ENCODE measurements at regions not wholly inside any gene's neighbourhood (a gene's known extent, or its start where the extent isn't known, plus 50 kb on each side); places are given as distances from the start of the nearest gene placed in this dataset.

DNA sequence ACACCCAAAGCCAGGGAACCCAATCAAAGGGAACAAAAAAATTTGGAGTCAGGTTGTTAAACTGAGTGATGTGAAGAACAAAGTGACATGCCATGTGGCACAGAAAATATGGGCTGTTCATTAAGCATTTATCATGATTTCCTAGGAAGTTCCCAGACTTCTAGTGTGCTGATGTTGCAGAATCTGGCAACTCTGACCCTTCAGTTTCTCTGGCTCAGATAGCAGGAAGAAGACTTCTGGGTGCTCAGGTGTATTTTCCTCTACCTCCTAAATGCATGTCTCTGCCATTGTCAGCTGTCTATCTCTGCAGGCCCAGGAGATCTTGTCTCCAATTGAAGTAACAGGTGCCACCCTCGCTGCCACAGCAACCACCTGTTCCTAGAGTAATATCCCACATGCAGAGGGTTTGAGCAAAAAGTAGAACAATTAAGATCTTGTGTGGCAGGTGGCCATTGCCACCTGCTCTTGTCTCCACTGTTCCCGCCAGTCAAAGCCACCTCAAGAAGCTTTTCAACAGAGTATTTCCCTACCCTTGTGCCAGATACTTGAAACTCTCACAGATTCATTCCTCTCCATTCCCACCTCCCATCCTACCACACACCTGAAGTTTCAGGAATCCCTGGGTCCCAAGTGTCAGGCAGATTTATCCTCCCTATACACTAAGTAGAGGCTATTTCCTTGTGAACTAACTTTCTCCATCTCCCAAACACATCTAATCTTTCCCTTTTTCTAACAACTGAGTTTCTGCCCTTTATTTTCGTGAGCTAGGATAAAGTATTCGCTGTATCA is 533.7 kb upstream of the CHAC2 start:
- Mint-ChIP-seq H3K27me3 (peaks cover 5% of the 10 kb centered on the region), H3K9me3 (ENCODE audit: low read depth) (no peaks in the 10 kb centered on the region), H3K4me3 (no peak overlapping the region), H3K36me3 (ENCODE audit: low read depth) (no peaks in the 10 kb centered on the region), H3K27ac (no peak overlapping the region), H3K4me1 (no peaks in the 10 kb centered on the region)
- ChIA-PET CTCF (no interaction called here), POLR2A (no interaction called here)
- ATAC-seq (no peak), DNase-seq (no peak)
- intact Hi-C loops (cut with DNase I, micrococcal nuclease), result no loop called here

DNA sequence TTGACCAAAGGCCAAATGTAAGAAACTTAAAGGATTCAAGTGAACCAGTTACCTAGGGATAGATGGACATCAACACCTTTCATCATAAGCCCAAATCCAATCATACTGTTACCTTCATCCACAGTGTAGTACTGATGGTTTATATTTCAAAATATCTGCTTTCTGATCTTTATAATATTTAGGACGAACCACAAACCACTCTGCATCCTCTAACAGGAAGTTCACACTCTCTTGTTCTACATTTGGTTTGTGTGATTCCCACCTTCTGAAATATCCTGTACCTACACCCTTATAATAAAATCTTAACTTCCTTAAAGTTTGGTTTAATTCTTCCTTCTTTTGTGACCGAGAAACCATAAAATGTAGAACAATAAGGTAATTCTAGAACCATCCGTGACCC is 535.7 kb upstream of the CHAC2 start:
- no peaks in the 10 kb centered on the region for H3K9me3 Mint-ChIP-seq (ENCODE audit: low read depth)
- no peak overlapping the region for H3K4me3 Mint-ChIP-seq
- ChIA-PET CTCF (no interaction called here), POLR2A (no interaction called here)
- no peak for DNase-seq
- H3K27ac Mint-ChIP-seq, result no peak overlapping the region
- no peaks in the 10 kb centered on the region for H3K36me3 Mint-ChIP-seq (ENCODE audit: low read depth)
- ATAC-seq, result no peak
- H3K4me1 Mint-ChIP-seq, result no peaks in the 10 kb centered on the region
- intact Hi-C loops (cut with DNase I, micrococcal nuclease), result no loop called here
- H3K27me3 Mint-ChIP-seq, result peaks cover 5% of the 10 kb centered on the region

DNA sequence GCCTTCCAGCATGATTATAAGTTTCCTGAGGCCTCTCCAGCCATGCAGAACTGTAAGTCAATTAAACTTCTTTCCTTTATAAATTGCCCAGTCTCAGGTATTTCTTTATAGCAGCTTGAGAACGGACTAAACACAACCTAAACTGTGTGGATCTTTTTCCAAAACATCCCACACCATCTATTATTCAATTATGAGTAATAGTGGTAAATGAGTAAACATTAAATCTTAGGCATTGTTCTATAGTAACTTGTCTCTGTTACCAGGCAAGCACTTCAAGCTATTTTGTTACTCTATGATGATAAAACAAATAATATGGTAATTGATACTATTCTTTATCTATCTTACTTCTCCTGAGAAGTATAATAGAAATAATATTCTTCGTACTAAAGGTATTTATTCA is 536.9 kb upstream of the CHAC2 start:
- no peaks in the 10 kb centered on the region for H3K4me1 Mint-ChIP-seq
- no peak overlapping the region for H3K4me3 Mint-ChIP-seq
- H3K9me3 Mint-ChIP-seq (ENCODE audit: low read depth), result no peaks in the 10 kb centered on the region
- H3K36me3 Mint-ChIP-seq (ENCODE audit: low read depth), result no peaks in the 10 kb centered on the region
- no peak overlapping the region for H3K27ac Mint-ChIP-seq
- ATAC-seq (no peak), DNase-seq (no peak)
- POLR2A ChIA-PET, result no interaction called here
- CTCF ChIA-PET, result no interaction called here
- H3K27me3 Mint-ChIP-seq, result peaks cover 5% of the 10 kb centered on the region
- intact Hi-C loops (cut with DNase I, micrococcal nuclease), result no loop called here

DNA sequence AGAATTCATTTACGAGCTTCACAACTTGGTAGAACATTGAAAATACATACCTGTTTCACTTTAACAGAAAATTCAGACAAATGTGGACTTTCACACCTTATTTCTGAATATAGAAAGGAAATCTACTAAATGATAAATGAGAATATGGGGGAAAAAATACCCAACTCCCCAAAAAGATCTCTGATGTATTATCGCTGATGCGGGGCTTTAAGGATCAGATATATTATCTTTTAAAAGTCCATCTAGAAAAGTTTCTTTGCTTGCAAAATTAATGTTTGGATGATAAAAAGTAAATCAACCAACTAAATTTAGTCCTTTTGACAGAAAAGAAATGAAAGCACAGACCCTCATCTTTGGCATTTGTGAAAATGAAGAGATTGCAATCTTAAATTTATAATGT is 540.1 kb upstream of the CHAC2 start:
- ATAC-seq, result no peak
- ChIA-PET CTCF (no interaction called here), POLR2A (no interaction called here)
- DNase-seq, result no peak
- Mint-ChIP-seq H3K4me3 (no peak overlapping the region), H3K27ac (no peak overlapping the region), H3K27me3 (no peaks in the 10 kb centered on the region), H3K9me3 (ENCODE audit: low read depth) (no peaks in the 10 kb centered on the region), H3K36me3 (ENCODE audit: low read depth) (no peaks in the 10 kb centered on the region), H3K4me1 (no peaks in the 10 kb centered on the region)
- intact Hi-C loops (cut with DNase I, micrococcal nuclease), result no loop called here

DNA sequence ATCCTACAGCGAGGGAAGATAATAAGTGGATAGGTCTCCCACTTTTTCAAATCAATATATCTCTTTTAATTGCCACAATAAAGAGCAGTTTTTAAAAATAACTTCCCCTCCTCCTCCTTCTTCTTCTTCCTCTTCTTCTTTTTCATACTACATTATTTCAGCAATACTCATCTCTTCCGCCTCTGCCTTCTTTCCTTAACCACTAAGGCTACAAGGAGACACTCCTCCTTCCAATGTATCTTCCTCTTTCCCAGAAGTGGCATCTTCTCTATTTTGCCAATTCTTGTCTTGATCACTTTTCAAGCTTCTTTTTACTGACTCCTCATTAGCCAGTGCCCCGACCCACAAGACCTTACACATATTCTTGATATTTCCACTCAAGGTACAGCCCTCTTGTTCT is 546.6 kb upstream of the CHAC2 start:
- intact Hi-C loops (cut with DNase I, micrococcal nuclease), result no loop called here
- Mint-ChIP-seq H3K27me3 (no peaks in the 10 kb centered on the region), H3K36me3 (ENCODE audit: low read depth) (no peaks in the 10 kb centered on the region), H3K4me3 (no peak overlapping the region), H3K9me3 (ENCODE audit: low read depth) (no peaks in the 10 kb centered on the region), H3K27ac (no peak overlapping the region), H3K4me1 (no peaks in the 10 kb centered on the region)
- DNase-seq, result no peak
- POLR2A ChIA-PET, result no interaction called here
- CTCF ChIA-PET, result no interaction called here
- ATAC-seq, result no peak

DNA sequence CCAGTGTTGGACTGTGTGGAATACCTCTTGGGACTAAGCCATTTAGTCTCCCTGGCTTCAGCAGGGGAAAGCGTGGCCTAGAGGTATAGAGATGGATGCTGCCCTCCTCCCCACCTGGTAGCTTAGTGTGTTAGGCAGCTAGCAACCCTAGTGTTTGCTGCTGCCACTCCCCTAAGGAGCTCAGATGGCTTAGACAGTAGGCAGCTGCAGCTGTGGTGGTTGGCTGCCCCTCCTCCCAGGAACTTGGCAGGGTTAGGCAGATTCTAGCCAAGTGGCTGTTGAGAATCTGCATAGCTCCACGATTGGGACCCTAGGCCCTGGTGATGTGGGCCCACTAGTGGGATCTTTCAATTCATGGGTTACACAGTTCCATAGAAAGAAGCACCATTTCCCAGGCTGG is 550.4 kb upstream of the CHAC2 start:
- no peak for ATAC-seq
- H3K27ac Mint-ChIP-seq, result no peak overlapping the region
- H3K36me3 Mint-ChIP-seq (ENCODE audit: low read depth), result no peaks in the 10 kb centered on the region
- POLR2A ChIA-PET, result no interaction called here
- intact Hi-C loops (cut with DNase I, micrococcal nuclease), result no loop called here
- H3K27me3 Mint-ChIP-seq, result no peaks in the 10 kb centered on the region
- CTCF ChIA-PET, result interaction anchor here (0.8 kb wide), 1 partner anchor 104 kb away, joined by 3 read pairs; no protein-coding TSS in a partner anchor
- no peaks in the 10 kb centered on the region for H3K4me1 Mint-ChIP-seq
- no peak overlapping the region for H3K4me3 Mint-ChIP-seq
- no peak for DNase-seq
- peaks cover 12% of the 10 kb centered on the region for H3K9me3 Mint-ChIP-seq (ENCODE audit: low read depth)

DNA sequence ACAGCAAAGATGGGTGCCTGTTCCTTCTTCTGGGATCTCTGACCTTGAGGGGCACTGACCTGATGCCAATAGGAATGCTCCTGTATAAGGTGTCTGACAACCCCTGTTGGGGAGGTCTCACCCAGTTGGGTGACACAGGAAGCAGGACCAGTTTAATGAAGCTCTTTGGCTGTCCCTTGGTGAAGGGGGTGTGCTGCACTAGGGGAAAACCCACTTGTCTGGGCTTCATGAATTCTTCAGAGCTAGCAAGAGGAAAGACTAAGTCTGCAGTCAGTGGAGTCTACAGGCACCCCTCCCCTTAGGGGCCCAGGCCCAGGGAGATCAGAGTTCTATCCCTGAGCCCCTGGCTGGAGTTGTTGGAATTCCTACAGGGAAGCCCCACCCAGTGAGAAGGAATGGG is 550.8 kb upstream of the CHAC2 start:
- H3K9me3 Mint-ChIP-seq (ENCODE audit: low read depth), result peaks cover 12% of the 10 kb centered on the region
- H3K27me3 Mint-ChIP-seq, result no peaks in the 10 kb centered on the region
- intact Hi-C loops (cut with DNase I, micrococcal nuclease), result no loop called here
- H3K4me1 Mint-ChIP-seq, result no peaks in the 10 kb centered on the region
- no peak for ATAC-seq
- no peak for DNase-seq
- no peak overlapping the region for H3K4me3 Mint-ChIP-seq
- no peak overlapping the region for H3K27ac Mint-ChIP-seq
- ChIA-PET POLR2A (no interaction called here), CTCF (no interaction called here)
- H3K36me3 Mint-ChIP-seq (ENCODE audit: low read depth), result no peaks in the 10 kb centered on the region

DNA sequence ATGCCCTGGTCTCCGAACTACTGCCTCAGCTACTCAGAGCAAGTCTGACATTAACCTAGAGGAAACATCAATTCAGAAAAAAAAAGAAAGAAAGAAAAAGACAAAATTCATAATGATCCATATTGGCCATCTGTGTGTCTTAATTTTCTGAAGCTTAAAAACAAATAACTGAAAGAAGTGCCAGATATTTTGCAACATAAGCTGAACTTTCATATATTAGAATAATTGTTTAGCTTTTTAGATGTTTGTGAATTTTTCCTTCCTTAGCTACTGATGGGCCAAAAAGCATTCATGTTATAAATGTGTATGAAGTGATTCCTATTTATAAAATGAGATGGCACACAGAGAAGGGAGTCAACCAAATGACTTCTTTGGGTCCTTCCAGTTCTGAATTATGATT is 555.0 kb upstream of the CHAC2 start:
- Mint-ChIP-seq H3K36me3 (ENCODE audit: low read depth) (no peaks in the 10 kb centered on the region), H3K4me3 (no peak overlapping the region), H3K27ac (no peak overlapping the region), H3K9me3 (ENCODE audit: low read depth) (peaks cover 12% of the 10 kb centered on the region), H3K27me3 (no peaks in the 10 kb centered on the region), H3K4me1 (no peaks in the 10 kb centered on the region)
- ChIA-PET POLR2A (no interaction called here), CTCF (no interaction called here)
- ATAC-seq (no peak), DNase-seq (no peak)
- intact Hi-C loops (cut with DNase I, micrococcal nuclease), result no loop called here

DNA sequence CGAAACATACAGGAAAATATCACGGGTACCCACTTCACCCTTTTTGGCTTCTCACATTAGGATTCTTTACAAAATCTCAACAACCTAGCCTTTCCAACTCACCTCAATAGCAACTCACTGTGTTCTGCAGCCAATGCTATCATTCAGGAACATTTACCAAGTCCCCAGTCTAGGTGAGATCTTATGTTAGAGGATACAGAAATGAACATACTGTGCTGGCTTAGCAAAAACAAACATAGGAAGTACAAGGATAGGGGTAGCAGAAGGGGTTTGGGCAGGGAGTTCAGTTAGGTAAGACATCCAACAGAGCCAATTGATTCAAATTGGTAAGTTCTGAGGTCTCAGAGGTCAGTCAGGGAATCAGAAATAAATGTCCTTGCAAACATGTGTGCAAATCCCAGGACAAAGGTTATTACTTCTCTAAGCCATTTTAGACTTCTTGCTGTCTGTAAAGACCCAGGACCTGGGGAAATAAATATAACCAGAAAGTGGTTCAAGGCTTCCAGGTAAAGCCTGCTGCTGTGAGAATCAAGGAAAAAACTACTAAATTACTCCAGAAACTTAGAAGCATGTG is 556.3 kb upstream of the CHAC2 start:
- Mint-ChIP-seq H3K9me3 (ENCODE audit: low read depth) (peaks cover 12% of the 10 kb centered on the region), H3K27me3 (no peaks in the 10 kb centered on the region), H3K27ac (no peak overlapping the region), H3K36me3 (ENCODE audit: low read depth) (no peaks in the 10 kb centered on the region), H3K4me3 (no peak overlapping the region), H3K4me1 (no peaks in the 10 kb centered on the region)
- intact Hi-C loops (cut with DNase I, micrococcal nuclease), result no loop called here
- ATAC-seq (no peak), DNase-seq (no peak)
- CTCF ChIA-PET, result no interaction called here
- POLR2A ChIA-PET, result no interaction called here

DNA sequence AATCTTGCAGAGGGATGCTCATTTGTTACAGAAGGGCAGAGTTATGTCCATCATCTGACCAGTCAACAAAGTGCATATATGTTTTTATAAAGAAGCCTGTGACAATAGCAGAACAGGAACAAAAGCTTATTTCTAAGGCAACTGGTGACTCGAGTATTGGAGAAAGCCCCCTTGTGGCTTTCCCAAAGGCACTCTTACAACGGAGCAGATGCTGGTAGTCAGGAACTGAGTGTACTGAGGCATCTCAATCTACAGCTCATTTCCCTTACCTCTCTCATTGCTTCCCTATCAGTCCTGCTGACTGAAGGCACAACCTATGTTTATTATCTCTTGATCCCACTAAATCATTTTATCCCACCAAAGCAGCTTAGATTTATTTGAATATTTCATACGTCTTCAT is 557.1 kb upstream of the CHAC2 start:
- POLR2A ChIA-PET, result no interaction called here

DNA sequence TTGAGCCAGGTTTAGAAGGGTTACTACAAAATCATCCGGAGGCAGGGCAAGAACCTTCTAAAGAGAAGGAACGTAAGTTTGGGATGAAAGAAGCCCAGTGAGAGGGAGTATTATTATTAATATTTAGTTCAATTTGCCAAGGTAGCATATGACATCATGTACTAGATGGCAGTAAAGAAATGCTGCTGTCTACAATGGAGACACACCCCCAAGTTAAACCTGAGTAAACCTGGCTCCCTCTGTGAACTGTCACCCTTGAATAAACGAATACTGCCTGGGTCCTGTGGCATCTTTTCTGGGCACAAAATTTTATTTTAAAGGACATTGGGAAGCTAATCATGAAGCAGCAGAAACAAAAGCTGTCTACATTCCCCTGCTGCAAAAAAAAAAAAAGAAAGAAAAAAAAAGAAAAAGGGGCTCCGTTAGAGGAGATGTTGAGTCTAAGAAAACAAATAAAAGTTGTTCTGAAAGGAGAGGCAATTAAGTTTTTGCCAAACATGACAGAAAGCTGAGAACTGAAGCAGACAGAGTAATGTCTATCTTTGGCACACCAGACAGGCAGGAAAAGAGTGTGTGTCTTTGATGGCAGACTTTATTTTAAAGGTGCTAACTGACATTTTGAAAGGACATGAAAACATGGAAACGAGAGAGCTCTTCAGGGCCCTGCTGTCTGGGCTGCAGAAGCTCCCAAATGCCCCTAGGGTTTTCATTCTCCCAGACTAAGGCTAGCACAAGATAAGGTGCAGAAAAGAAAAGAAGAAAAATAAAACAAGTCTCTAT is 557.7 kb upstream of the CHAC2 start:
- Mint-ChIP-seq H3K27ac (no peak overlapping the region), H3K9me3 (ENCODE audit: low read depth) (peaks cover 8% of the 10 kb centered on the region), H3K27me3 (no peaks in the 10 kb centered on the region), H3K36me3 (ENCODE audit: low read depth) (no peaks in the 10 kb centered on the region), H3K4me1 (no peaks in the 10 kb centered on the region), H3K4me3 (no peak overlapping the region)
- POLR2A ChIA-PET, result no interaction called here
- intact Hi-C loops (cut with DNase I, micrococcal nuclease), result no loop called here
- CTCF ChIA-PET, result no interaction called here
- DNase-seq (no peak), ATAC-seq (no peak)

More for the DNA sequence above, 557.1 kb upstream of the CHAC2 start:
- CTCF ChIA-PET, result no interaction called here
- peaks cover 12% of the 10 kb centered on the region for H3K9me3 Mint-ChIP-seq (ENCODE audit: low read depth)
- no peak for DNase-seq
- no peaks in the 10 kb centered on the region for H3K4me1 Mint-ChIP-seq
- no peaks in the 10 kb centered on the region for H3K36me3 Mint-ChIP-seq (ENCODE audit: low read depth)
- intact Hi-C loops (cut with DNase I, micrococcal nuclease), result no loop called here
- H3K27ac Mint-ChIP-seq, result no peak overlapping the region
- no peak for ATAC-seq
- no peak overlapping the region for H3K4me3 Mint-ChIP-seq
- H3K27me3 Mint-ChIP-seq, result no peaks in the 10 kb centered on the region

DNA sequence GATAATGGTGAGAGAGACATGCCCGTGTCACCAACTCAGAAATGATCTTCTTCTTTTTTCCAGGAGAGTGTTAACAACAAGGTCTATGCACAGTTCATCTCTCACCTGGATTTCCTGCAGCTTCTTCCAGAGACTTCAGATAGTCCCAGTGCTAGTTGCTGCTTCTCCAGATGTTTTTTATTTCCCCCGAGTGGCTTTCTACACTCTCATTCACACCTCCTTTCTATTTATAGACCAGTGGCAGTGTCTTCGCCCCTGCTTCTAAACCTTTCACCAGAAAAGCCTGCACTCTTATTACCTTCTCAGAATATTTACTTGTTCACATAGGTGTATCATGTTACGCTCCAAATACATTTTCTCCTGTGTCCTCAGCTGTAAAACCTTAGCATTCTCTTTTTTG is 558.8 kb upstream of the CHAC2 start:
- ChIA-PET CTCF (no interaction called here), POLR2A (no interaction called here)
- no peak for DNase-seq
- H3K9me3 Mint-ChIP-seq (ENCODE audit: low read depth), result peaks cover 2% of the 10 kb centered on the region
- H3K4me3 Mint-ChIP-seq, result no peak overlapping the region
- H3K36me3 Mint-ChIP-seq (ENCODE audit: low read depth), result no peaks in the 10 kb centered on the region
- H3K27me3 Mint-ChIP-seq, result no peaks in the 10 kb centered on the region
- no peak overlapping the region for H3K27ac Mint-ChIP-seq
- intact Hi-C loops (cut with DNase I, micrococcal nuclease), result no loop called here
- H3K4me1 Mint-ChIP-seq, result no peaks in the 10 kb centered on the region
- ATAC-seq, result no peak

Measured in activated CD4-positive, alpha-beta T cell treated with anti-CD3 and anti-CD28 coated beads for 36 hours (primary cell).